Stimulated activated CD4-positive, alpha-beta T cell treated with anti-CD3 and anti-CD28 coated beads, Interleukin-1b, Interleukin-23, amount 100 ng/mL, for 4 hours (primary cell): ENCODE measurements at regions not wholly inside any gene's neighbourhood (a gene's known extent, or its start where the extent isn't known, plus 50 kb on each side); places are given as distances from the start of the nearest gene placed in this dataset.
A peak's percentile ranks its signal among the peaks of the same experiment; 100 is the strongest.

Experiments
- DNase-seq, 2 donors: peaks; one replicate each; pipeline ENCODE4 v3.0.0-alpha.2; 2020; ENCODE audit warnings: low read depth in 2 of 2

GRCh38 chr6:137434640-137435039, 59.6 kb downstream of the OLIG3 start:
- DNase-seq, result no peak

- no peak for DNase-seq
Observed at GRCh38 chr6:137432054-137432611, 62.1 kb downstream of the OLIG3 start.

GRCh38 chr6:137430954-137431353, 63.2 kb downstream of the OLIG3 start:
- no peak for DNase-seq

- DNase-seq, result no peak
Observed at GRCh38 chr6:137427656-137428290, 66.4 kb downstream of the OLIG3 start.

- DNase-seq, result no peak
Observed at GRCh38 chr6:137426007-137426689, 68.0 kb downstream of the OLIG3 start.

- no peak for DNase-seq
Observed at GRCh38 chr6:137424251-137424650, 69.9 kb downstream of the OLIG3 start.

- no peak for DNase-seq
Observed at GRCh38 chr6:137423451-137424168, 70.6 kb downstream of the OLIG3 start.

- DNase-seq, result no peak
Observed at GRCh38 chr6:137417396-137417795, 76.8 kb downstream of the OLIG3 start.

GRCh38 chr6:137416376-137417109, 77.7 kb downstream of the OLIG3 start:
- no peak for DNase-seq

- no peak for DNase-seq
Observed at GRCh38 chr6:137415834-137416190, 78.4 kb downstream of the OLIG3 start.

GRCh38 chr6:137415127-137415833, 78.9 kb downstream of the OLIG3 start:
- peak; percentile 31 to 59 for DNase-seq

GRCh38 chr6:137414599-137414998, 79.6 kb downstream of the OLIG3 start:
- no peak for DNase-seq

GRCh38 chr6:137413482-137413881, 80.7 kb downstream of the OLIG3 start:
- no peak for DNase-seq

GRCh38 chr6:137412562-137412961, 81.6 kb downstream of the OLIG3 start:
- DNase-seq, result no peak

- DNase-seq, result no peak
Observed at GRCh38 chr6:137409266-137409777, 84.9 kb downstream of the OLIG3 start.

GRCh38 chr6:137407816-137408215, 86.4 kb downstream of the OLIG3 start:
- DNase-seq, result no peak

- no peak for DNase-seq
Observed at GRCh38 chr6:137405806-137406205, 88.4 kb downstream of the OLIG3 start.

GRCh38 chr6:137403855-137404254, 90.3 kb downstream of the OLIG3 start:
- no peak for DNase-seq

GRCh38 chr6:137403443-137403842, 90.8 kb downstream of the OLIG3 start:
- DNase-seq, result no peak

- no peak for DNase-seq
Observed at GRCh38 chr6:137402143-137402680, 92.0 kb downstream of the OLIG3 start.

- no peak for DNase-seq
Observed at GRCh38 chr6:137401088-137401487, 93.1 kb downstream of the OLIG3 start.
